DMS53 treated with DMSO at 0.1 percent for 48 hours (cell line): ENCODE measurements at regions not wholly inside any gene's neighbourhood (a gene's known extent, or its start where the extent isn't known, plus 50 kb on each side); places are given as distances from the start of the nearest gene placed in this dataset.

Experiments
- DNase-seq: peaks from one replicate; lab custom pipeline; 2025; ENCODE audit not compliant: unreplicated experiment; lab: John Stamatoyannopoulos, UW

DNA sequence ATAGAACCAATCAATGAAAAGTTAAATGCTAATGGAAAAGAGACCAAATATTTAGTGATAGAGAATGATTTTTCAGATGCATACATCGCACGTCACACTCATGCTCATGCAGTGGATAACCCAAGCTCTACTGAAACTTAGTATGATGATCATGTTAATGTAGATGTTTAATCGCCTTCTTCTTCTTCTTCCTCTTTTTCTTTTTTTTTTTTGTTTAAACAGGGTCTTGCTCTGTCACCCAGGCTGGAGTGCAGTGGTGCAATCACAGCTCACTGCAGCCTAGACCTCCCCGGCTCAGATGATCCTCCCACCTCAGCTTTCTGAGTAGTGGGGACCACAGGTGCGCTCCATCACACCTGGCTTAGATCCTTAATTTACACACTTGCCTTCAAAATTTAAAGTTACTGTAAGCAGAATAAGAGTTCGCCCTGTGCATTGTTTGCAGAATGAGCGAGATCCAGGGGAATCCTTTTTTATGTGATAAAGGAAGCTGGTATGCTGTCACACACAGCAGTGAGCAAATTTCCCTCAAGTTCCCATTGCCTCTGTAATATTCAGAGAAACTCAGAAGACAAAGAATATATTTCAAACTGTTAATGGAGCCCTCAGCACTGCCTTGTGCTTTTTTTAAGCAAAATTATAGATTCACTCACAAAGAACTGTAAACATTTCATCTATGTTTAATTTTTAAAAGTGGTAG is 194.2 kb upstream of the SGK1 start:
- no peak for DNase-seq

GRCh38 chr6:134510920-134511319 is 193.0 kb upstream of the SGK1 start:
- no peak for DNase-seq

GRCh38 chr6:134510142-134510541 is 192.2 kb upstream of the SGK1 start:
- DNase-seq = no peak

GRCh38 chr6:134508862-134509498 is 191.1 kb upstream of the SGK1 start:
- DNase-seq = no peak

DNA sequence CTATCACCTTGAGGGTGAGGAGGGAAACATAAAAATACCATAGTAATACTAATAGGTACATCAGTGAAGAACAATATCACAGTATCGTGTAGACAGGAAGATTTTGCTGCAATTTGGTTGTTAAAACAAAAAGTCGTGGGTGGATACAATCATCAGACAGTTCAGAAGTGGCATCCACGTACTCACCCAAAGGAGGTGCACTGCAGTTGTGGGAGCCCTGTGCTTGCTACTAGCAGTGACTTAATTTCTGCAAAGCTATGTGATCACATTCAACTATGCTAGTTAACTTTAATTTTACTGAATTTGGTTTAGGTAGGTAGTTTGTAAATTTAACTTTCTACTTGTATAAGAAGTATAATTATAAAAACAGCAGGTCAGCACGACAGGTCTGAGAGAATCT is 188.2 kb upstream of the SGK1 start:
- DNase-seq = no peak

- DNase-seq = no peak
These were observed 185.8 kb upstream of the SGK1 start for GRCh38 chr6:134503585-134504281.

- no peak for DNase-seq
These were observed 185.0 kb upstream of the SGK1 start for GRCh38 chr6:134502614-134503549.

GRCh38 chr6:134495890-134496248 is 178.0 kb upstream of the SGK1 start:
- DNase-seq = no peak

GRCh38 chr6:134495203-134495889 is 177.4 kb upstream of the SGK1 start:
- DNase-seq = no peak

DNA sequence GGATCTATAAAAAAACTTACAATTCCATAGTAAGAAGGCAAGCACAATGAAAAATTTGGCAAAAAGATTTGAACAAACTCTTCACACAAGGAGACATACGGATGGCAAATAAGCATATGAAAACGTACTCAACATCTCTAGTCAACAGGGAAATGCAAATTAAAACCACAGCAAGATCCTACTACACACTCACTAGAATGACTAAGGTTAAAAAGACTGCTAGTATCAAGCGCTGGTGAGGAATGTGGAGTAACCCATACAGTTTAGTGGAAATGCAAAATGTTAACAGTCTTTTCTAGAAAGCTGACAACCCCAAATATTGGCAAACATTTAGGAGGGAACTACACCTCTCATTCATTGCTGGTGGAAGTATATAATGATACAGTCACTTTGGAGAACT is 175.9 kb upstream of the SGK1 start:
- no peak for DNase-seq

GRCh38 chr6:134491477-134491876 is 173.6 kb upstream of the SGK1 start:
- no peak for DNase-seq

DNA sequence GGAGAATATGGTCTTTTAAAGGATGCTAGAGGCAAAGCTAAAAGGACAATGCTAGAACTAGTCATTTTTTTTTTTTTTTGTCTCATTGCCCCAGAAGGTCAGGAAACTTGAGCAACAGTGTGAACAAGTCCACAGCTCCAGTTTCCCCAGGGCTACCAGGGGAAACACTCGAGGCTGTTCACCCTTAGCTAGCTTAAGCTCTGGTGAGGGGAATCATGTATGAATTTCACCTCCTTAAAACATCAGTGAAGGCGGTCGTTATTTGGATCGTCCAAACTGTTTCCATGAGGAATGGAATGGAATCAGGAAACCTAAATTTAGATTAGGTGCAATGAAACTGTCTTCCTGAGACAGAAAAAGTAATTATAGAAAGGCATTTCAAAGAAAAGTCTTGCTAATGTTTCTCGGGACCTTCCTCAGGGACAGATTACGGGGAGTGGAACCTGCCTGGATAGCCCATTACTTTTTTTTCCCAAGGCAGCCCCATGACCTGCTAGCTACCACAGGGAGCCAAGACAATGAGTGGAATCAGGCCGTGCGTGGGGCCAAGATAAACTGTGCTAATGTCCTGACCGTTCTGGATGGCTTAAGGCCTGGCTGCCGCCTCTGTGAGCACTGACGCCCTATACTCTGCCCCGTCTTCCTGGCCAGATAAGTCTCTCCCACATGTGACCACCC is 164.8 kb upstream of the SGK1 start:
- no peak for DNase-seq

GRCh38 chr6:134481966-134482365 is 164.1 kb upstream of the SGK1 start:
- DNase-seq = no peak

- DNase-seq = no peak
These were observed 162.7 kb upstream of the SGK1 start for GRCh38 chr6:134480593-134480992.

- DNase-seq = no peak
These were observed 161.0 kb upstream of the SGK1 start for GRCh38 chr6:134478764-134479399.

- DNase-seq = no peak
These were observed 160.2 kb upstream of the SGK1 start for GRCh38 chr6:134477991-134478635.

GRCh38 chr6:134474955-134475354 is 157.0 kb upstream of the SGK1 start:
- no peak for DNase-seq

DNA sequence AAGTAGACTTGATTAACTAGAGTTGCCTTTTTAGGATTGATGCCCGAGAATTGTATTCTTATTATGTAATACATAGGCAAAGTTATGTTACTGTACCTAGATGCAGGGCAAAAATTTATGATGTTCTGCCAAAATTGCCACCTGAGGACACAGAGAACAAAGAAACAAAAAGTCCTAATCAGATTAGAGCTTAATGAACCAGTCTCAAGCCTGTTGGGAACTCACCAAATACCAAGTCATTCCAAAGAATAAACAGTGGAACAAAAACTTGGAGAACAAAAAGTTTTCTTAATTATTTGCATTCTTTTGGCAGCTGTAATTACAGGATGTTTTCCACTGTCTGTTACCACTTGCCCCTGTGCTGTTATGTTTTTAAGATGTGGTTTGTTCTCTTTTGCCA is 154.7 kb upstream of the SGK1 start:
- no peak for DNase-seq

GRCh38 chr6:134472046-134472445 is 154.1 kb upstream of the SGK1 start:
- no peak for DNase-seq
